ENCODE measurements at regions not wholly inside any gene's neighbourhood (a gene's known extent, or its start where the extent isn't known, plus 50 kb on each side); places are given as distances from the start of the nearest gene placed in this dataset.

DNA sequence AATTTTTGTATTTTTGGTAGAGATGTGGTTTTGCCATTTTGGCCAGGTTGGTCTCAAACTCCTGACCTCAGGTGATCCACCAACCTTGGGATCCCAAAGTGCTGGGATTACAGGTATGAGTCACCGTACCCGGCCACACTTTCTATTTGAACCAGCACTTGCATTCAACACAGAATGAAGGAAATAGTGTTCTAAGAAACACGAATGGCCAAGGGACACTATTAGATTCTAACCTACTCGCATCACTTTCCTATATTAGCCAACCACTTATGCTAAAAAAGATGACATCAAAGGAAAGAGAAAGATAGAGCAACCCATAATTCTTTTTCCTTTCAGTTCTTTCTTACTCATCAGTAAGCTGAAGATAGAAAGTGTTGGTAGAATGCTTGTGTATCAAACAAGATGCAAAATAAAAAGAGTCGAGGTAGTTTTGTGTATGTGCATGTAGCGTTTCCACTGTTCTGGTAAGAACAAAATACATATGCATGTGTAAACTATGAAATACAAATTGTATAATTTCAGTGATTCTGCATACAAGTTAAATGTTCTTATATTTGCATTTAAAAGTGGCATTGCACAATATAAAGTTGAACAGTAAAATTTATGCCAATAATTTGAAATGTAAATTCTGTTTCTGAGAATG lies 247.6 kb downstream of the CDCA7 start:
- no peak overlapping the region for H3K4me3 ChIP-seq (ENCODE audit: control insufficient read depth, low read depth, low read length)
- DNase-seq (ENCODE audit: low read depth), result no peak
- TF ChIP-seq, protein P1, sequence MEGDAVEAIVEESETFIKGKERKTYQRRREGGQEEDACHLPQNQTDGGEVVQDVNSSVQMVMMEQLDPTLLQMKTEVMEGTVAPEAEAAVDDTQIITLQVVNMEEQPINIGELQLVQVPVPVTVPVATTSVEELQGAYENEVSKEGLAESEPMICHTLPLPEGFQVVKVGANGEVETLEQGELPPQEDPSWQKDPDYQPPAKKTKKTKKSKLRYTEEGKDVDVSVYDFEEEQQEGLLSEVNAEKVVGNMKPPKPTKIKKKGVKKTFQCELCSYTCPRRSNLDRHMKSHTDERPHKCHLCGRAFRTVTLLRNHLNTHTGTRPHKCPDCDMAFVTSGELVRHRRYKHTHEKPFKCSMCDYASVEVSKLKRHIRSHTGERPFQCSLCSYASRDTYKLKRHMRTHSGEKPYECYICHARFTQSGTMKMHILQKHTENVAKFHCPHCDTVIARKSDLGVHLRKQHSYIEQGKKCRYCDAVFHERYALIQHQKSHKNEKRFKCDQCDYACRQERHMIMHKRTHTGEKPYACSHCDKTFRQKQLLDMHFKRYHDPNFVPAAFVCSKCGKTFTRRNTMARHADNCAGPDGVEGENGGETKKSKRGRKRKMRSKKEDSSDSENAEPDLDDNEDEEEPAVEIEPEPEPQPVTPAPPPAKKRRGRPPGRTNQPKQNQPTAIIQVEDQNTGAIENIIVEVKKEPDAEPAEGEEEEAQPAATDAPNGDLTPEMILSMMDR (IDR thresholded peaks at IDR 0.05; ENCODE audit: control insufficient read depth, insufficient read depth, low read depth, low read length, missing control alignments), result no peak

DNA sequence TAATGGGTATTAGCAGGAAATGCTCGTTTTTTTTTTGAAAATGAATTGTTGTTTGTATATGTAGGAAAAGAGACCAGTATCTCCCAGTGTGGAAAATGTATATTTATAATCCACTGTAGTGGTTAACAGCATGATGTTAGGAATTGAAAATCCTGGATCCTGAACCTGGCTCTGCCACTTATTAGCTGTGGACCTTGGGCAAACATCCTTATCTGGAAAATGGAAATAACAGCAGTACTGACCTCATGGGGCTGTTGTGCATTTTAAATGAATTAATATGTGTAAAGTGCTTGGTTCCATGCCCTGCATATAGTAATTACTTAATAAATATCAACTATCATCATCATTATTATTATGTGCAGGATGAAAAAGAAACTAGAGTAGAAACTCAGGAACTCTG lies 251.3 kb downstream of the CDCA7 start:
- DNase-seq (ENCODE audit: low read depth), result no peak
- TF ChIP-seq, protein P1 (IDR thresholded peaks at IDR 0.05; ENCODE audit: control insufficient read depth, insufficient read depth, low read depth, low read length, missing control alignments), result no peak
- H3K4me3 ChIP-seq (ENCODE audit: control insufficient read depth, low read depth, low read length), result no peak overlapping the region

DNA sequence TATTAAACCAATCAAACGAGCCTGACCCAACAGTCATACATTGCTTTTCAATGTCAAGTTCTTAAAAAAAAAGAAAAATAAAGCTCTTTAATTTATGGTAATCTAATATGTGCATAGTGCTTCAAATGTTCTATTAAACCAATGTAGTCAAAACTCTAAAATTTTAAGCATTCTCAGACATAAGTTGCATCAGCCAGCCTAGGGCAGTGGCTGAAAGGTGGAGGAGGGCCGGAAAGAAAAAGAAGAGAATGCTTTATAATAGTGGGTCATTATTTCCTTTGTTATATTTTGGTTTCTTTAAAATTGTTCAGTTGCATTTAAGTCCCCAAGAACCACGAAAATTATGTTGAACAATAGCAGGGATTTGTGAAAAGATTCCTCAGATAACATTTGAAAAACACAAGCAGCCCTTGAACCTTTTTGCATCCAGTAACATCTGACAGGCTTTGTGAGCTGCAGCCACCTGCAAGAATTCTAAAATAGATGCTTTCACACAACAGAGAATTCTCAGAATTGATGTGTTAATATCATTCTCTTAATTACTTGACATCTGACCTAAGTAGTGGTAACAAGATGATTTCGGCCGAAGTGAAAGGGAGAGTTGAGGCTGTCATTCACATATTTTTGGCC lies 252.1 kb downstream of the CDCA7 start:
- no peak for DNase-seq (ENCODE audit: low read depth)
- no peak overlapping the region for H3K4me3 ChIP-seq (ENCODE audit: control insufficient read depth, low read depth, low read length)
- TF ChIP-seq, protein P1 (IDR thresholded peaks at IDR 0.05; ENCODE audit: control insufficient read depth, insufficient read depth, low read depth, low read length, missing control alignments), result no peak

DNA sequence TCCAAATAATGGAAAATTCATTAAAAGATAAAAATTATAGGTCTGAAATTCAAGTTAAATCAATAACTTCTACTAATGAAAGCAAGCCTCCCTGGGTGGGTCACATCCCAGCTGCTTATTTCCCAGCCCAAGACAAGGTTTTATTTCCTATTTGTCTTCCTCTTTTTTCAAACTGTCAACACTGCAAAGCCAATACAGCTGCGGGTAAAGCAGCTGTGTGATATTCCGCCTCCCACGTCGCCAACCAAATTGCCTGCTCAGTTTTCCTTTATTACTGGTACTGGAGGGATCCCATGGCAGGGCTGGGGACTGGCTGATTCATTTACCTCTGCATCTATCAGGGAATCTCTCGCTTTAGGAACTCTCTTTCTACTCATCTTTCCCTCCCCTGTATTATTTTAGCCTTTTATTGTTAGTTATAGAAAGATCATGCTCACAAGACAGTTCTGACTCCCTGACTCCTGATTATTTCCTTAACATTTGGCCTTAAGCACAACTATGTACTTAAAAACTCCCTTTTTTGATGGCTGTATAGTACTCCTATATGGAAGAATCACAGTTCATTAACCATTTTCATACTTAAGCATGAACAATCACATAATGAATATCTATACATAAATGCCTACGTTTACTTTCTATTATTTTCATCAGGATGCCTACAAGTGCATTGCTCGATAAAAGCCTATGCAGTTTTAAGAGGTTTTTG lies 253.1 kb downstream of the CDCA7 start:
- no peak for DNase-seq (ENCODE audit: low read depth)
- H3K4me3 ChIP-seq (ENCODE audit: control insufficient read depth, low read depth, low read length), result no peak overlapping the region
- TF ChIP-seq, protein P1 (IDR thresholded peaks at IDR 0.05; ENCODE audit: control insufficient read depth, insufficient read depth, low read depth, low read length, missing control alignments), result no peak

DNA sequence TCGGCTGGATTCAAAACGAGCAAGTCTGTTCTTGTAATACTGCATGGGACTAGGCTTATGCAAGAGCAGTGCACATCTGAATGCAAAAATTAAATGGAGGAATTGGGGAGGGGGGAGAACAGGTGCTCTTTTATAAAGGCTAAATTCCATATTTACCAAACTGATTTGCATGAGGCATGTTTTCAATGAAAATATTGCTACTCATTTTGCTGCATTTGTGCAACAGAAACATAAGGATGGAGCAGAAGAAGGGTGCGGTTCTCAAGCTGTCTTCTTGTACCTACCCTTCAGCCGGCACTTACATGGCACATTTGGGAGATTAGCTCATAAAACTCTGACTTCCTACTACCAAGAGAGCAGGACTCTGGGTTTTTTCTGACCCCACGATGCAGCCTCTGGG lies 256.4 kb downstream of the CDCA7 start:
- TF ChIP-seq, protein P1 (IDR thresholded peaks at IDR 0.05; ENCODE audit: control insufficient read depth, insufficient read depth, low read depth, low read length, missing control alignments), result no peak
- no peak for DNase-seq (ENCODE audit: low read depth)
- no peak overlapping the region for H3K4me3 ChIP-seq (ENCODE audit: control insufficient read depth, low read depth, low read length)

DNA sequence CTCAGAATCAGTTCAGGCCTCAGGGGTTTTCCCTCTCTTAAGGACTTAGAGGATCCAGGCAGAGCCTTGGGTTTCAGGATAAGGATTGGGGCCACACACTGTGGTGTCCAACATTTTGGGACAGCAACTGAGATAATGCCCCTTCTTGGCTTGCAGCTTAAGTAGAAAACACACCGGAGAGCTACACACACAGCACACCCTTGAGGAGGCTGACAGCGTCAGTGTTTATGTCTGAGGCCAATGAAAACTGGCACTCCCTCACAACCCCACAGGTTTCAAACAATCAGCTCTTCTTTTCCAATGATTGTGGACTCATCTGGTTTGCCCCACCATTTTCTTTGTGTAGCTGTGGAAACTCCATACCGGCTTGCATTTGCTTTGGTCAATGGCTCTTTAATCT lies 257.7 kb downstream of the CDCA7 start:
- no peak overlapping the region for H3K4me3 ChIP-seq (ENCODE audit: control insufficient read depth, low read depth, low read length)
- TF ChIP-seq, protein P1 (IDR thresholded peaks at IDR 0.05; ENCODE audit: control insufficient read depth, insufficient read depth, low read depth, low read length, missing control alignments), result no peak
- no peak for DNase-seq (ENCODE audit: low read depth)

All from AG09309 (cell line).